PC-3 (cell line): ENCODE measurements at regions not wholly inside any gene's neighbourhood (a gene's known extent, or its start where the extent isn't known, plus 50 kb on each side); places are given as distances from the start of the nearest gene placed in this dataset.

Source experiments
- ATAC-seq: fragments of 200-7000 bp; cut with Tn5 transposase; 2 replicates; pipeline ENCODE4 v1.9.1; 2020; ENCODE audit warnings: mild to moderate bottlenecking, moderate library complexity
- BruUV-seq: library from RNA; stranded (reverse); fragments of 400-500 nt; replicated peaks from 2 replicates; lab custom pipeline; 2021; lab: Mats Ljungman, UMichigan
- CTCF ChIA-PET: fragments of 300-600 bp; sonication (Branson Sonifier 250); formaldehyde crosslinking; loops from one replicate; lab custom pipeline; 2022; ENCODE audit warnings: antibody characterized with exemption; lab: Charles Lee
- POLR2A ChIA-PET: fragments of 300-600 bp; sonication (Branson Sonifier 250); formaldehyde crosslinking; loops from one replicate; lab custom pipeline; 2022; ENCODE audit warnings: antibody characterized with exemption; ENCODE audit not compliant: unreplicated experiment; lab: Charles Lee
- DNase-seq: peaks from one replicate; pipeline ENCODE4 v3.0.0-alpha.2; 2015
- H2AFZ ChIP-seq: fragments of 300-600 bp; sonication (generic); 2 replicates; pipeline ENCODE4 v1.6.0; 2016; ENCODE audit warnings: antibody characterized with exemption, low read length
- H3F3A ChIP-seq: fragments of 300-600 bp; sonication (generic); one replicate; pipeline ENCODE4 v1.6.0; 2017; ENCODE audit warnings: antibody characterized with exemption, low read length, control low read depth, mild to moderate bottlenecking; ENCODE audit not compliant: unreplicated experiment
- H3K27ac ChIP-seq: fragments of 300-600 bp; sonication (generic); 2 replicates; pipeline ENCODE4 v1.5.1; 2016; ENCODE audit warnings: mild to moderate bottlenecking, low read length
- H3K27me3 ChIP-seq: fragments of 300-600 bp; sonication (generic); 2 replicates; pipeline ENCODE4 v1.6.1; 2016; ENCODE audit warnings: low read length, mixed read lengths
- H3K36me3 ChIP-seq: fragments of 300-600 bp; sonication (generic); 2 replicates; pipeline ENCODE4 v1.6.1; 2016; ENCODE audit warnings: low read depth, mixed run types, low read length, mixed read lengths
- H3K4me1 ChIP-seq: fragments of 300-600 bp; sonication (generic); 2 replicates; pipeline ENCODE4 v1.5.1; 2016; ENCODE audit warnings: low read length; ENCODE audit not compliant: insufficient read depth
- H3K4me2 ChIP-seq: fragments of 300-600 bp; sonication (generic); 2 replicates; pipeline ENCODE4 v1.6.0; 2016; ENCODE audit warnings: low read length
- H3K4me3 ChIP-seq: fragments of 300-600 bp; sonication (generic); 2 replicates; pipeline ENCODE4 v1.5.1; 2016; ENCODE audit warnings: mild to moderate bottlenecking, low read length, mixed read lengths
- H3K79me2 ChIP-seq: fragments of 300-600 bp; sonication (generic); 2 replicates; pipeline ENCODE4 v1.6.1; 2017; ENCODE audit warnings: low read length, mixed read lengths
- H3K9ac ChIP-seq: fragments of 300-600 bp; sonication (generic); 2 replicates; pipeline ENCODE4 v1.6.0; 2016; ENCODE audit warnings: mild to moderate bottlenecking, low read length
- H3K9me2 ChIP-seq: fragments of 300-600 bp; sonication (generic); replicated peaks from 2 replicates; pipeline ENCODE4 v1.6.1; 2016; ENCODE audit warnings: mixed run types, low read length, mixed read lengths
- H3K9me3 ChIP-seq: fragments of 300-600 bp; sonication (generic); 2 replicates; pipeline ENCODE4 v1.6.1; 2016; ENCODE audit warnings: low read length, mixed read lengths
- H4K20me1 ChIP-seq: fragments of 300-600 bp; sonication (generic); 2 replicates; pipeline ENCODE4 v1.6.1; 2016; ENCODE audit warnings: low read length, mixed read lengths
- CTCF ChIP-seq: fragments of 300-600 bp; sonication (generic); conservative IDR thresholded peaks from 2 replicates; pipeline ENCODE4 v1.5.1; 2017; ENCODE audit warnings: antibody characterized with exemption, low read depth, mild to moderate bottlenecking, low read length
- EZH2 ChIP-seq: fragments of 300-600 bp; sonication (generic); IDR thresholded peaks from one replicate; pipeline ENCODE4 v1.6.1; 2017; ENCODE audit warnings: antibody characterized with exemption, mild to moderate bottlenecking, low read length; ENCODE audit not compliant: unreplicated experiment
- EZH2phosphoT487 ChIP-seq: fragments of 300-600 bp; sonication (generic); IDR thresholded peaks from 2 replicates; pipeline ENCODE4 v1.6.1; 2018; ENCODE audit warnings: mild to moderate bottlenecking, antibody characterized with exemption, low read length, borderline replicate concordance
- intact Hi-C: fragments of 100-400 bp; cut with micrococcal nuclease; formaldehyde crosslinking; loops from 2 replicates; pipeline ENCODE4 v1.9.0; 2023

- Histone ChIP-seq H3F3A (no peaks in the 10 kb centered on the region), H3K79me2 (no peaks in the 10 kb centered on the region), H3K9me3 (no peaks in the 10 kb centered on the region), H4K20me1 (no peaks in the 10 kb centered on the region), H3K4me1 (no peaks in the 10 kb centered on the region), H3K9ac (no peak overlapping the region), H3K36me3 (no peaks in the 10 kb centered on the region), H2AFZ (no peak overlapping the region), H3K27ac (no peak overlapping the region), H3K4me3 (no peak overlapping the region), H3K9me2 (no peaks in the 10 kb centered on the region), H3K4me2 (no peak overlapping the region), H3K27me3 (peaks cover 28% of the 10 kb centered on the region; the same call in 1 of the 2 replicates)
- intact Hi-C loops = no loop called here
- BruUV-seq = no TSS peak
- DNase-seq = no peak
- POLR2A ChIA-PET = no interaction called here
- ATAC-seq = no peak
- CTCF ChIA-PET = no interaction called here
- no peak for TF ChIP-seq EZH2phosphoT487
- no peak for TF ChIP-seq CTCF
- no peak for TF ChIP-seq EZH2
These were observed 62.0 kb upstream of the RNF32 start for GRCh38 chr7:156578578-156578940.

- H4K20me1 ChIP-seq = no peaks in the 10 kb centered on the region
- no peak overlapping the region for H3K4me2 ChIP-seq
- ATAC-seq (no peak), DNase-seq (no peak)
- H3K79me2 ChIP-seq = no peaks in the 10 kb centered on the region
- no peak for TF ChIP-seq EZH2phosphoT487
- TF ChIP-seq EZH2 = no peak
- no peak for TF ChIP-seq CTCF
- H3K27ac ChIP-seq = no peak overlapping the region
- no TSS peak for BruUV-seq
- no peak overlapping the region for H3K4me3 ChIP-seq
- no peak overlapping the region for H3K9ac ChIP-seq
- H3K4me1 ChIP-seq = no peaks in the 10 kb centered on the region
- no peaks in the 10 kb centered on the region for H3K9me3 ChIP-seq
- H3F3A ChIP-seq = no peaks in the 10 kb centered on the region
- ChIA-PET CTCF (no interaction called here), POLR2A (no interaction called here)
- H3K27me3 ChIP-seq = peaks cover 34% of the 10 kb centered on the region; the same call in 1 of the 2 replicates
- no peaks in the 10 kb centered on the region for H3K36me3 ChIP-seq
- H2AFZ ChIP-seq = no peak overlapping the region
- intact Hi-C loops = no loop called here
- H3K9me2 ChIP-seq = no peaks in the 10 kb centered on the region
These were observed 62.7 kb upstream of the RNF32 start for GRCh38 chr7:156577645-156578577.
